ENCODE measurements at regions not wholly inside any gene's neighbourhood (a gene's known extent, or its start where the extent isn't known, plus 50 kb on each side); places are given as distances from the start of the nearest gene placed in this dataset.
"Not testable (repeated sequence)": the region's sequence is repeated elsewhere in the genome, so short reads cannot be mapped to it uniquely, and the experiment has no call there.

- no peak for DNase-seq
Measured at GRCh38 chr12:90229407-90230170, 521.0 kb upstream of the ATP2B1 start.

GRCh38 chr12:90226211-90226610 is 517.6 kb upstream of the ATP2B1 start:
- DNase-seq: no peak

- no peak for DNase-seq
Measured at GRCh38 chr12:90216815-90217214, 508.2 kb upstream of the ATP2B1 start.

GRCh38 chr12:90216020-90216552 is 507.4 kb upstream of the ATP2B1 start:
- DNase-seq: no peak

GRCh38 chr12:90211017-90211416 is 502.4 kb upstream of the ATP2B1 start:
- DNase-seq: no peak

GRCh38 chr12:90209029-90209428 is 500.4 kb upstream of the ATP2B1 start:
- DNase-seq: no peak

- DNase-seq: not testable (repeated sequence)
Measured at GRCh38 chr12:90208379-90208778, 499.7 kb upstream of the ATP2B1 start.

GRCh38 chr12:90207799-90208198 is 499.2 kb upstream of the ATP2B1 start:
- DNase-seq: no peak

GRCh38 chr12:90205165-90205564 is 496.5 kb upstream of the ATP2B1 start:
- no peak for DNase-seq

- DNase-seq: no peak
Measured at GRCh38 chr12:90203556-90203955, 494.9 kb upstream of the ATP2B1 start.

- no peak for DNase-seq
Measured at GRCh38 chr12:90199006-90199405, 490.4 kb upstream of the ATP2B1 start.

GRCh38 chr12:90193500-90193899 is 484.9 kb upstream of the ATP2B1 start:
- DNase-seq: no peak

- no peak for DNase-seq
Measured at GRCh38 chr12:90188857-90189256, 480.2 kb upstream of the ATP2B1 start.

- no peak for DNase-seq
Measured at GRCh38 chr12:90183201-90183600, 474.6 kb upstream of the ATP2B1 start.

- DNase-seq: no peak
Measured at GRCh38 chr12:90181216-90181615, 472.6 kb upstream of the ATP2B1 start.

- no peak for DNase-seq
Measured at GRCh38 chr12:90174956-90175355, 466.3 kb upstream of the ATP2B1 start.

- DNase-seq: no peak
Measured at GRCh38 chr12:90174198-90174510, 465.5 kb upstream of the ATP2B1 start.

GRCh38 chr12:90173499-90174197 is 465.0 kb upstream of the ATP2B1 start:
- DNase-seq: no peak

- no peak for DNase-seq
Measured at GRCh38 chr12:90172524-90172923, 463.9 kb upstream of the ATP2B1 start.

- no peak for DNase-seq
Measured at GRCh38 chr12:90170740-90171139, 462.1 kb upstream of the ATP2B1 start.

- no peak for DNase-seq
Measured at GRCh38 chr12:90167518-90168208, 459.0 kb upstream of the ATP2B1 start.

GRCh38 chr12:90166671-90167070 is 458.0 kb upstream of the ATP2B1 start:
- no peak for DNase-seq

Data from anterior cingulate cortex (tissue), 58 donors.